IMR-90 (cell line): ENCODE measurements at regions not wholly inside any gene's neighbourhood (a gene's known extent, or its start where the extent isn't known, plus 50 kb on each side); places are given as distances from the start of the nearest gene placed in this dataset.

Experiments
- ATAC-seq: fragments of 200-7000 bp; cut with Tn5 transposase; 2 replicates; pipeline ENCODE4 v1.9.1; 2020; ENCODE audit warnings: low read depth, mild to moderate bottlenecking, moderate library complexity
- BruUV-seq: library from RNA; stranded (reverse); fragments of 400-500 nt; replicated peaks from 2 replicates; lab custom pipeline; 2021; lab: Mats Ljungman, UMichigan
- CTCF ChIA-PET: fragments of 300-600 bp; formaldehyde crosslinking; extraction: SDS; loops from one replicate; lab custom pipeline; 2021; ENCODE audit warnings: antibody characterized with exemption; lab: Yijun Ruan, JAX
- POLR2A ChIA-PET: fragments of 300-600 bp; sonication (Branson Sonifier 250); formaldehyde crosslinking; loops from one replicate; lab custom pipeline; 2022; ENCODE audit warnings: antibody characterized with exemption; ENCODE audit not compliant: unreplicated experiment; lab: Charles Lee
- DNase-seq: peaks from one replicate; pipeline ENCODE4 v3.0.0; 2013
- H2AFZ ChIP-seq: replicated peaks from 2 replicates; pipeline ENCODE3; 2013; ENCODE audit warnings: low read length, mild to moderate bottlenecking; ENCODE audit not compliant: poor library complexity
- H2AK5ac ChIP-seq: 2 replicates; pipeline ENCODE4 v1.6.1; 2013; ENCODE audit warnings: low read depth, low read length, inconsistent platforms
- H2AK9ac ChIP-seq: replicated peaks from 2 replicates; pipeline ENCODE3; 2013; ENCODE audit warnings: mild to moderate bottlenecking, low read depth, low read length, moderate library complexity; ENCODE audit not compliant: poor library complexity
- H2BK120ac ChIP-seq: 2 replicates; pipeline ENCODE4 v1.6.1; 2013; ENCODE audit warnings: low read depth, low read length, inconsistent platforms
- H2BK15ac ChIP-seq: 3 replicates; pipeline ENCODE4 v1.6.1; 2013; ENCODE audit warnings: low read depth, low read length, inconsistent platforms
- H2BK20ac ChIP-seq: 2 replicates; pipeline ENCODE4 v1.6.1; 2013; ENCODE audit warnings: low read depth, mild to moderate bottlenecking, inconsistent platforms, low read length, moderate library complexity
- H2BK5ac ChIP-seq: 2 replicates; pipeline ENCODE4 v1.6.1; 2013; ENCODE audit warnings: mild to moderate bottlenecking, low read depth, low read length, inconsistent platforms; ENCODE audit not compliant: poor library complexity, severe bottlenecking
- H3K14ac ChIP-seq: replicated peaks from 2 replicates; pipeline ENCODE4 v1.6.1; 2013; ENCODE audit warnings: low read depth, low read length, inconsistent platforms
- H3K18ac ChIP-seq: 2 replicates; pipeline ENCODE4 v1.6.1; 2013; ENCODE audit warnings: low read depth, low read length, control low read depth
- H3K23ac ChIP-seq: 2 replicates; pipeline ENCODE4 v1.6.1; 2013; ENCODE audit warnings: low read depth, low read length, inconsistent platforms
- H3K27ac ChIP-seq: 2 replicates; pipeline ENCODE4 v1.5.1; 2013; ENCODE audit warnings: mild to moderate bottlenecking, control low read depth, low read length; ENCODE audit not compliant: insufficient read depth
- H3K27me3 ChIP-seq: 2 replicates; pipeline ENCODE4 v1.6.1; 2013; ENCODE audit warnings: low read length; ENCODE audit not compliant: control insufficient read depth, insufficient read depth
- H3K36me3 ChIP-seq: 2 replicates; pipeline ENCODE4 v1.6.1; 2013; ENCODE audit warnings: low read length, mixed read lengths; ENCODE audit not compliant: control insufficient read depth, insufficient read depth
- H3K4ac ChIP-seq: 2 replicates; pipeline ENCODE4 v1.6.1; 2013; ENCODE audit warnings: low read depth, low read length, inconsistent platforms
- H3K4me1 ChIP-seq: 2 replicates; pipeline ENCODE4 v1.6.1; 2013; ENCODE audit warnings: low read length, mixed read lengths; ENCODE audit not compliant: control insufficient read depth, insufficient read depth
- H3K4me2 ChIP-seq: 2 replicates; pipeline ENCODE4 v1.6.1; 2013; ENCODE audit warnings: low read depth, mild to moderate bottlenecking, control low read depth, low read length, moderate library complexity
- H3K4me3 ChIP-seq: 2 replicates; pipeline ENCODE4 v1.5.1; 2013; ENCODE audit warnings: low read depth, mild to moderate bottlenecking, control low read depth, low read length, moderate library complexity; ENCODE audit not compliant: insufficient read depth
- H3K56ac ChIP-seq: 2 replicates; pipeline ENCODE4 v1.6.1; 2013; ENCODE audit warnings: low read length, inconsistent platforms; ENCODE audit not compliant: insufficient read depth; ENCODE audit errors: extremely low read depth
- H3K79me1 ChIP-seq, 2 experiments: 2 replicates each; pipeline ENCODE4 v1.6.1; 2013; ENCODE audit warnings: low read length in 2 of 2, inconsistent platforms in 1 of 2, low read depth in 1 of 2
- H3K9ac ChIP-seq: 2 replicates; pipeline ENCODE4 v1.6.1; 2013; ENCODE audit warnings: low read depth, low read length, control low read depth
- H3K9me1 ChIP-seq: 2 replicates; pipeline ENCODE4 v1.6.1; 2013; ENCODE audit warnings: low read length, inconsistent platforms; ENCODE audit not compliant: insufficient read depth
- H3K9me3 ChIP-seq: 2 replicates; pipeline ENCODE4 v1.6.1; 2013; ENCODE audit warnings: low read length; ENCODE audit not compliant: control insufficient read depth, insufficient read depth
- H4K20me1 ChIP-seq: 2 replicates; pipeline ENCODE4 v1.6.1; 2013; ENCODE audit warnings: low read length, inconsistent platforms; ENCODE audit not compliant: insufficient read depth
- H4K5ac ChIP-seq: 2 replicates; pipeline ENCODE4 v1.6.1; 2013; ENCODE audit warnings: mild to moderate bottlenecking, low read depth, low read length, control low read depth
- H4K8ac ChIP-seq, 2 experiments: 2 replicates each; pipeline ENCODE4 v1.6.1; 2013; ENCODE audit warnings: low read depth in 2 of 2, low read length in 2 of 2, control low read depth in 1 of 2, inconsistent platforms in 1 of 2
- H4K91ac ChIP-seq: 2 replicates; pipeline ENCODE4 v1.6.1; 2013; ENCODE audit warnings: low read depth, low read length, inconsistent platforms; ENCODE audit not compliant: insufficient read depth
- BHLHE40 ChIP-seq: fragments of 150-350 bp; IDR thresholded peaks from 2 replicates; pipeline ENCODE4 v1.6.1; 2016; ENCODE audit warnings: mild to moderate bottlenecking, low read depth, low read length
- CEBPB ChIP-seq: IDR thresholded peaks from 2 replicates; pipeline ENCODE4 v1.6.1; 2012; ENCODE audit warnings: low read depth, low read length, improper control_type of control experiment
- CHD1 ChIP-seq: IDR thresholded peaks from 2 replicates; pipeline ENCODE4 v1.6.1; 2012; ENCODE audit warnings: low read depth, low read length, improper control_type of control experiment
- CTCF ChIP-seq: conservative IDR thresholded peaks from 2 replicates; pipeline ENCODE4 v1.5.1; 2012; ENCODE audit warnings: mild to moderate bottlenecking, low read depth, low read length, improper control_type of control experiment
- ELK1 ChIP-seq: fragments of 150-350 bp; IDR thresholded peaks from 2 replicates; pipeline ENCODE4 v1.6.1; 2016; ENCODE audit warnings: low read depth, mild to moderate bottlenecking, low read length, moderate library complexity, borderline replicate concordance
- FOS ChIP-seq: fragments of 150-350 bp; IDR thresholded peaks from 2 replicates; pipeline ENCODE4 v1.6.1; 2016; ENCODE audit warnings: low read depth, low read length
- MAFK ChIP-seq: IDR thresholded peaks from 2 replicates; pipeline ENCODE4 v1.6.1; 2012; ENCODE audit warnings: low read depth, low read length, improper control_type of control experiment
- MAZ ChIP-seq: IDR thresholded peaks from 2 replicates; pipeline ENCODE4 v1.6.1; 2012; ENCODE audit warnings: low read depth, mild to moderate bottlenecking, low read length, improper control_type of control experiment, moderate library complexity, borderline replicate concordance
- MXI1 ChIP-seq: IDR thresholded peaks from 2 replicates; pipeline ENCODE4 v1.6.1; 2012; ENCODE audit warnings: low read depth, mild to moderate bottlenecking, low read length, moderate library complexity, borderline replicate concordance
- NFE2L2 ChIP-seq: fragments of 150-350 bp; IDR thresholded peaks from 2 replicates; pipeline ENCODE4 v1.6.1; 2016; ENCODE audit warnings: low read depth, mild to moderate bottlenecking, low read length
- POLR2A ChIP-seq: IDR thresholded peaks from 2 replicates; pipeline ENCODE4 v1.6.1; 2012; ENCODE audit warnings: mild to moderate bottlenecking, low read depth, low read length
- RAD21 ChIP-seq: IDR thresholded peaks from 2 replicates; pipeline ENCODE4 v1.6.1; 2012; ENCODE audit warnings: low read length, improper control_type of control experiment
- RCOR1 ChIP-seq: IDR thresholded peaks from 2 replicates; pipeline ENCODE4 v1.6.1; 2012; ENCODE audit warnings: mild to moderate bottlenecking, low read length, improper control_type of control experiment; ENCODE audit not compliant: insufficient replicate concordance
- RFX5 ChIP-seq: IDR thresholded peaks from 2 replicates; pipeline ENCODE4 v1.8.0; 2012; ENCODE audit warnings: low read depth, mild to moderate bottlenecking, low read length, moderate library complexity
- SMC3 ChIP-seq: fragments of 150-350 bp; IDR thresholded peaks from 2 replicates; pipeline ENCODE4 v1.6.1; 2016; ENCODE audit warnings: low read depth, mild to moderate bottlenecking, antibody characterized with exemption, low read length, moderate library complexity
- USF2 ChIP-seq: fragments of 150-350 bp; IDR thresholded peaks from 2 replicates; pipeline ENCODE4 v1.6.1; 2017; ENCODE audit warnings: mild to moderate bottlenecking, antibody characterized with exemption, low read length, low read depth
- WGBS, 2 experiments: methylation state at CpG; one replicate each; pipeline versions ENCODE4 v1.1.5 to v1.1.7; 2013; ENCODE audit warnings: missing lambda C conversion rate in 2 of 2; ENCODE audit not compliant: insufficient read length in 1 of 2; ENCODE audit errors: extremely low coverage in 2 of 2; 5-methylcytosine and 5-hydroxymethylcytosine counted together
- dilution Hi-C: fragments of 300-500 bp; cut with HindIII; formaldehyde crosslinking; loops from one replicate; pipeline ENCODE4 v1.14.3; 2018; ENCODE audit warnings: low sequenced_read_pairs; ENCODE audit not compliant: unreplicated experiment
- in situ Hi-C: fragments of 300-500 bp; cut with MboI; formaldehyde crosslinking; loops from 3 replicates; pipeline ENCODE4 v1.14.3; 2019; ENCODE audit warnings: low sequenced_read_pairs, inconsistent platforms, mixed read lengths
- intact Hi-C: fragments of 100-400 bp; cut with micrococcal nuclease; formaldehyde crosslinking; loops from 2 replicates; pipeline ENCODE4 v1.10.0; 2022

- Histone ChIP-seq H4K8ac (no peak overlapping the region), H3K4me3 (no peak overlapping the region), H4K20me1 (no peaks in the 10 kb centered on the region), H2BK15ac (no peak overlapping the region), H3K9ac (no peak overlapping the region), H4K5ac (no peak overlapping the region), H3K27me3 (no peaks in the 10 kb centered on the region), H4K91ac (no peak overlapping the region), H3K9me3 (no peaks in the 10 kb centered on the region), H2BK5ac (no peak overlapping the region), H2AK5ac (no peak overlapping the region), H2AK9ac (no peak overlapping the region), H3K4me1 (peaks cover 15% of the 10 kb centered on the region), H2BK120ac (no peak overlapping the region), H3K4ac (no peak overlapping the region), H3K56ac (no peak overlapping the region), H2BK20ac (no peak overlapping the region), H3K36me3 (no peaks in the 10 kb centered on the region), H3K9me1 (peaks cover 2% of the 10 kb centered on the region; the same call in 1 of the 2 replicates), H3K14ac (no peak overlapping the region), H3K23ac (no peak overlapping the region), H3K18ac (no peak overlapping the region), H2AFZ (no peak overlapping the region), H3K4me2 (no peak overlapping the region), H3K79me1 (no peaks in the 10 kb centered on the region), H3K27ac (no peak overlapping the region)
- ChIA-PET POLR2A (no interaction called here), CTCF (interaction anchor here (1.2 kb wide), 1 partner anchor 12 kb away, joined by 3 read pairs; no protein-coding TSS in a partner anchor)
- no TSS peak for BruUV-seq
- intact Hi-C loops (no loop called here), dilution Hi-C loops (no loop called here), in situ Hi-C loops (no loop called here)
- no peak for ATAC-seq
- no peak for DNase-seq
- WGBS, 2 experiments: no CpG with 5 or more reads among the region's 5 CpGs
- TF ChIP-seq CTCF: no peak
- TF ChIP-seq FOS: no peak
- TF ChIP-seq CEBPB: no peak
- no peak for TF ChIP-seq SMC3
- no peak for TF ChIP-seq NFE2L2
- TF ChIP-seq CHD1: no peak
- TF ChIP-seq MAFK: no peak
- TF ChIP-seq POLR2A: no peak
- TF ChIP-seq BHLHE40: no peak
- TF ChIP-seq ELK1: no peak
- TF ChIP-seq USF2: no peak
- no peak for TF ChIP-seq RAD21
- no peak for TF ChIP-seq MAZ
- TF ChIP-seq RFX5: no peak
- TF ChIP-seq MXI1: no peak
- no peak for TF ChIP-seq RCOR1
These were observed 261.9 kb upstream of the ECI2 start for GRCh38 chr6:4397307-4397706.
